ENCODE measurements at regions not wholly inside any gene's neighbourhood (a gene's known extent, or its start where the extent isn't known, plus 50 kb on each side); places are given as distances from the start of the nearest gene placed in this dataset.

DNA sequence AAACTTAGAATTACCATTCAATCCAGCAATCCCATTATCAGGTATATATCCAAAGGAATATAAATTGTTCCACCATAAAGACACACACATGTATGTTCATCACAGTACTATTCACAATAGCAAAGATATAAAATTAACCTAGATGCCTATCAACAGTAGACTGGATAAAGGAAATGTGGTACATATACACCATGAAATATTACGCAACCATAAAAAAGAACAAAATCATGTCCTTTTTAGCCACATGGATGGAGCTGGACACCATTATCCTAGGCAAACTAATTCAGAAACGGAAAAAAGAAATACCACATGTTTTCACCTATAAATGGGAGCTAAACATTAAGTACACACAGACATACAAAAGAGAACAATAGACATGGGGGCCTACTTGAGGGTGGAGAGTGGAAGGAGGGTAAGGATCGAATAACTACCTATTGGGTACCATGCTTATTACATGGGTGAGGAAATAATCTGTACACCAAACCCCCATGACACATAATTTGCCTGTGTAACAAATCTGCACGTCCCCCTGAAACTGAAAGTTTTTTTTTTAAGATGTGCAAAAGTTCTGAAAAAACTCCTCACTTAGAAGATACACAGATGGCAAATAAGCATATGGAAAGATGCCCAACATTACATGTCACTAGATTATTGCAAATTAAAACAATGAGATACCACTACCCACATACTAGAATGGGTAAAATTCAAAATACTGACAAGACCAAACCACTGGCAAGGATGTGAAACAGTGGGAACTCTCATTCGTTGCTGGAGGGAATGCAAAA is 313.0 kb upstream of the CD180 start:
- TF ChIP-seq MAX (IDR thresholded peaks at IDR 0.05): no peak
- no peak for TF ChIP-seq CTCF (IDR thresholded peaks at IDR 0.05; ENCODE audit: low read depth, low read length, missing input control)
- no peak for TF ChIP-seq SP1 (IDR thresholded peaks at IDR 0.05)
- TF ChIP-seq NR2F2 (IDR thresholded peaks at IDR 0.05): no peak
- no peak for TF ChIP-seq TAF1 (conservative IDR thresholded peaks at IDR 0.05)
- no peak for TF ChIP-seq REST (IDR thresholded peaks at IDR 0.05)

All from liver (tissue), 3 donors.